Dendritic cell treated with granulocyte-macrophage colony-stimulating factor and Interleukin-4, amounts not matched to agents 40 ng/mL and 50 ng/mL, for 4 days (primary cell): ENCODE measurements at regions not wholly inside any gene's neighbourhood (a gene's known extent, or its start where the extent isn't known, plus 50 kb on each side); places are given as distances from the start of the nearest gene placed in this dataset.

Experiments used
- H3K27ac Mint-ChIP-seq: one replicate; pipeline ENCODE4 v1.8.0; 2022; ENCODE audit warnings: mild to moderate bottlenecking, mixed read lengths
- H3K27me3 Mint-ChIP-seq: one replicate; pipeline ENCODE4 v1.8.0; 2022; ENCODE audit warnings: mild to moderate bottlenecking, mixed read lengths
- H3K36me3 Mint-ChIP-seq: one replicate; pipeline ENCODE4 v1.8.0; 2022; ENCODE audit warnings: low read depth, mixed read lengths
- H3K4me1 Mint-ChIP-seq: one replicate; pipeline ENCODE4 v1.8.0; 2022; ENCODE audit warnings: low read depth, mixed read lengths
- H3K4me3 Mint-ChIP-seq: one replicate; pipeline ENCODE4 v1.8.0; 2022; ENCODE audit warnings: mild to moderate bottlenecking, moderate library complexity, mixed read lengths
- H3K9me3 Mint-ChIP-seq: one replicate; pipeline ENCODE4 v1.8.0; 2022; ENCODE audit warnings: mixed read lengths
- intact Hi-C: fragments of 100-400 bp; cut with micrococcal nuclease; formaldehyde crosslinking; loops from one replicate; pipeline ENCODE4 v1.15.0; 2022

DNA sequence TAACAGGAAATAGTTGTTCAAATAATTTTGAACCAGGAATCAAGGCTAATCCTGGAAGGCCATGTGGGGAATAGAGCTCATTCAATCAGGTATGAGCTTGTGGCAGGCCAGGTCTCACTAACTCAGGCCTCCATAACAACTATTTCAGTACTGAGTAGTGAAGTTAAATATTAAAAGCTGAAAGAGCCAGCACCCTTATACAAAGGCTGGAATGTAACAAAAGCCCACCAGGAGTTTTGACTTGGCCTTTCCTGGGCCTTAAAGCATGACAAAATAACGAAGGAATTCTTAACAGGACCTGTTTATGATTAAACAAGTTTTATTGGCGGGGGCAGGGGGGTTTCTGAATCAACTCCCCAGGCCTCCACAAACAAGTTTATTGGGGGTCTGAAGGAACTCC is 1146.7 kb downstream of the CDH9 start:
- Mint-ChIP-seq H3K4me3 (no peak overlapping the region), H3K27ac (no peak overlapping the region), H3K36me3 (no peaks in the 10 kb centered on the region), H3K4me1 (no peaks in the 10 kb centered on the region), H3K9me3 (peaks cover 23% of the 10 kb centered on the region), H3K27me3 (no peaks in the 10 kb centered on the region)
- intact Hi-C loops = no loop called here

GRCh38 chr5:25881318-25882036 is 1156.9 kb downstream of the CDH9 start:
- no peaks in the 10 kb centered on the region for H3K4me1 Mint-ChIP-seq
- H3K4me3 Mint-ChIP-seq = no peak overlapping the region
- peaks cover 18% of the 10 kb centered on the region for H3K9me3 Mint-ChIP-seq
- H3K27ac Mint-ChIP-seq = no peak overlapping the region
- H3K36me3 Mint-ChIP-seq = no peaks in the 10 kb centered on the region
- intact Hi-C loops = no loop called here
- no peaks in the 10 kb centered on the region for H3K27me3 Mint-ChIP-seq

- intact Hi-C loops = no loop called here
- Mint-ChIP-seq H3K4me1 (no peaks in the 10 kb centered on the region), H3K4me3 (no peak overlapping the region), H3K36me3 (no peaks in the 10 kb centered on the region), H3K27me3 (no peaks in the 10 kb centered on the region), H3K9me3 (peaks cover 28% of the 10 kb centered on the region), H3K27ac (no peak overlapping the region)
Measured at GRCh38 chr5:25863811-25864210, 1174.6 kb downstream of the CDH9 start.

DNA sequence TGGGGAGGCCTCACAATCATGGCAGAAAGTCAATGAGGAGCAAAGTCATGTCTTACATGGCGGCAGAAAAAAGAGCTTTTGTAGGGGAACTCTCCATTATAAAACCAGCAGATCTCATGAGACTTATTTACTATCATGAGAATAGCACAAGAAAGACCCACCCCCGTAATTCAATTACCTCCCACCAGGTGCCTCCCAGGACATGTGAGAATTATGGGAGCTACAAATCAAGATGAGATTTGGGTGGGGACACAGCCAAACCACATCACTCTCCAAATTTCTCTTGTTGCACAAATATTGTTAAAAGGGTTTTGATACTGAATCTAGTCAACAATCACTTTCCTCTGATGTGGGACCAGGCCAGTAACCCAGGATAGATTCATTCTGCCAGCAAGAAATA is 1176.1 kb downstream of the CDH9 start:
- intact Hi-C loops = no loop called here
- H3K27ac Mint-ChIP-seq = no peak overlapping the region
- H3K27me3 Mint-ChIP-seq = no peaks in the 10 kb centered on the region
- H3K36me3 Mint-ChIP-seq = no peaks in the 10 kb centered on the region
- no peaks in the 10 kb centered on the region for H3K4me1 Mint-ChIP-seq
- H3K9me3 Mint-ChIP-seq = peaks cover 28% of the 10 kb centered on the region
- H3K4me3 Mint-ChIP-seq = no peak overlapping the region

DNA sequence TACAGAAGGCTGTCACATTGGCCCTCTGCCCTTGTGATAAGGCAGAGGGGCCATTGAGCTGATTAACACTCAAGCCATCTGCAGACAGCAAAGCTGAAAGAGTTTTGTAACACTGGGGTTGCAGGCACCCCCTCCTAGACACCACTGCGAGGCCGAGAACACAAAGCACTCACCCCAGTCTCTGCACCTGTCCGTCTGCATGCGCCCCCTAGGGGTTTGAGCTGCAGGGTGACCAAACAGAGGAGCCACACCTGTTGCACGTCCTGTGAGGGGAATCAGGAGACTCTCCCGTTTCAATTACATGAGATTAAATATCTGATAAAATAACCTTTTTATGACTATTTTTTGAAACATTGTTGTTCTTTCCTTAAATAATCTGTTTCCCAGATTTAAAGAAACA is 1180.4 kb downstream of the CDH9 start:
- no peaks in the 10 kb centered on the region for H3K27me3 Mint-ChIP-seq
- H3K9me3 Mint-ChIP-seq = peaks cover 26% of the 10 kb centered on the region
- intact Hi-C loops = no loop called here
- no peaks in the 10 kb centered on the region for H3K4me1 Mint-ChIP-seq
- H3K27ac Mint-ChIP-seq = no peak overlapping the region
- H3K36me3 Mint-ChIP-seq = no peaks in the 10 kb centered on the region
- no peak overlapping the region for H3K4me3 Mint-ChIP-seq

DNA sequence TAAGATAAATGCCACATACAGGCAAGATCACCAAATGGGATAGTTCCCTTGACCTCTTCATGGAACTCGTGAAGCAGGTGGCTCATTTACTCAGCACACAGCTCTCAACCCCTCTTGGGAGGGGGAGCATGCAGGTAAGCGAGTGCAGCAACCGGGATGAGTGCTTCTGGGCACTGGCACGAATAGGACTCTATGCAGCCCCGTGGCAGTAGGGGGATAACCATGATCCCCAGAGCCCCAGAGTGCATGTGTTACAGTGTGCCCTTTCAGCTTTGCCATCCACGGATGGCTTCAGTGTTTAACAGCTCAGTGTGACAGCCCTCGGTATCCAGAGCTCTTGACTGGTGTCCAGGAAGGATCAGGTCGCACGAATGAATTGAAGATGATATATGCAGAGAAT is 1187.1 kb downstream of the CDH9 start:
- Mint-ChIP-seq H3K4me3 (no peak overlapping the region), H3K9me3 (peaks cover 10% of the 10 kb centered on the region), H3K36me3 (no peaks in the 10 kb centered on the region), H3K27ac (no peak overlapping the region), H3K4me1 (no peaks in the 10 kb centered on the region), H3K27me3 (no peaks in the 10 kb centered on the region)
- intact Hi-C loops = no loop called here

GRCh38 chr5:25850581-25850980 is 1187.8 kb downstream of the CDH9 start:
- Mint-ChIP-seq H3K36me3 (no peaks in the 10 kb centered on the region), H3K27me3 (no peaks in the 10 kb centered on the region), H3K27ac (no peak overlapping the region), H3K4me1 (no peaks in the 10 kb centered on the region), H3K9me3 (peaks cover 10% of the 10 kb centered on the region), H3K4me3 (no peak overlapping the region)
- intact Hi-C loops = no loop called here

DNA sequence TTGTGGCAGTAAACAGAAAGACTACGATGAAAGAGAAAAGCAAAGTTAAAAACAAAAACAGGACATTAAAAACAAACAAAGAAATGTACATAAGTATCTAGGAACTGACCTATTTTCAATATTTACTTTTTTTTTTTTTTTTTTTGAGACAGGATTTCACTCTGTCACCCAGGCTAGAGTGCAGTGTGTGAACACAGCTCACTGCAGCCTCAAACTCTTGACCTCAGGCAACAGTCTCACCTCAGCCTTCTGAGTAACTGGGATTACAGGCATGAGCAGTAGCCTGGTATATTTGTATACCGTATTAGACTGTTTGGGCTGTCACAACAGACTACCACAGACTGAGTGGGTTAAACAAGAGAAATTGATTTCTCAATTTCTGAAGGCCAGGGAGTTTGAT is 1189.1 kb downstream of the CDH9 start:
- Mint-ChIP-seq H3K4me1 (no peaks in the 10 kb centered on the region), H3K27ac (no peak overlapping the region), H3K36me3 (no peaks in the 10 kb centered on the region), H3K27me3 (no peaks in the 10 kb centered on the region), H3K4me3 (no peak overlapping the region), H3K9me3 (peaks cover 10% of the 10 kb centered on the region)
- intact Hi-C loops = no loop called here

- no peak overlapping the region for H3K27ac Mint-ChIP-seq
- intact Hi-C loops = no loop called here
- H3K27me3 Mint-ChIP-seq = no peaks in the 10 kb centered on the region
- peaks cover 23% of the 10 kb centered on the region for H3K9me3 Mint-ChIP-seq
- no peak overlapping the region for H3K4me3 Mint-ChIP-seq
- no peaks in the 10 kb centered on the region for H3K4me1 Mint-ChIP-seq
- no peaks in the 10 kb centered on the region for H3K36me3 Mint-ChIP-seq
Measured at GRCh38 chr5:25823330-25823873, 1178.6 kb upstream of the CDH10 start.
